GM18868 (cell line): ENCODE measurements at regions not wholly inside any gene's neighbourhood (a gene's known extent, or its start where the extent isn't known, plus 50 kb on each side); places are given as distances from the start of the nearest gene placed in this dataset.

Experiments used
- ATAC-seq: cut with Tn5 transposase; IDR thresholded peaks from one replicate; pipeline ENCODE4 v1.9.1; 2021; ENCODE audit warnings: mild to moderate bottlenecking, moderate library complexity; ENCODE audit not compliant: unreplicated experiment

DNA sequence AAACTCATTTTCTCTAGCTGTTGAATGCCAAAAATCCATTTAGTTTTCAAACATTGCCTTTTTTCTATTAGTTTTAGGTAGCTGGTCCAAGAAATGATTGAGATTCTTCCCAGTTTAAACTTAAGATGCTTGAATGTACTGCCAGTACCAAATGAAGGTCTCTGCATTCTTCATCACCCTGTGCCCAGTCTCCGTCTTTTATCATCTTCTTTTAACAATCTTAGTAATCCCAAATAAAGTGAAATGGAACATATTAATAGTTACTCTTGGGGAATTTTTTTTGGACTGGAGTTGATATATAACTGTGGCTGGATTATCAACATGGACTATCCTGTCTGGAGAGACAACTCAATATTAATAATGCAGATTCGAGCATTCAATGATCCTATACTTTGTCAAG is 54.1 kb upstream of the PCED1B start:
- no peak for ATAC-seq

DNA sequence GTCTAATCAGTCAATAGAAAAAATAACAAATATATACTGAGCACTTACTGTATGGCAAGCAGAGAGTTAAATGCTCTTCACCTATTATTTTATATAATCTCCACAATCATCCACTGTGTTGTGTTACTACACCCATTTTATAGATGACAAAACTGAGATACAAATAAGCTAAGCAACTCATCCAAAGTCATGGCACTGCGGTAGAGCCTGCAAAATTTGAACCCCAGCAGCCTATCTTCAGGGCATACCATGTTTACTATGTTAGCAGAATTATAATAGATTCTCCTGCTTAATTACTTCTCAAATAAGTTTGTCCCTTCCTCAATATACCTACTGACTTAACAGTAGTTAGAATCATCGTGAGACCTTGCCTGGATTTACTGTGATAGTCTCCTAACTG is 53.6 kb upstream of the PCED1B start:
- no peak for ATAC-seq

DNA sequence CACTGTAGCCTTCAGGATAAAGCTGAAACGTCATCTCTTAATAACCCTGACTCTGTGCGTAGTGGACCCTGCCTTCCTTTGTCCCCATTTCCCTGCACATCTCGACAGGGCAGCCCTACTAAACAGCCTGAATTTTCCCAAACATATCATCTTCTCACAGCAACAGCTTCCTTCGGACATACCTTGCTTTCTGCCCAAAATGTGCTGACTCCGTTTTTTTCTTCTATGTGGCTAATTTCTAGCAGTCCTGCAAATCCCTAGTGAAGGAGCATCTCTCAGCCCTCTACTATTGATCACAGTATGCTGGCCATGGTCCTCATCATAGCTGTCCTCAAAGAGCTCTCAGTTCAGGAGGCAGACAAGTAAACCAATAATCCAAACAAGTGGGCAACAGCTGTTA is 53.1 kb upstream of the PCED1B start:
- no peak for ATAC-seq
